HG02852 (cell line): ENCODE measurements at regions not wholly inside any gene's neighbourhood (a gene's known extent, or its start where the extent isn't known, plus 50 kb on each side); places are given as distances from the start of the nearest gene placed in this dataset.

ENCODE experiments used
- ATAC-seq: cut with Tn5 transposase; IDR thresholded peaks from one replicate; pipeline ENCODE4 v1.9.1; 2021; ENCODE audit warnings: mild to moderate bottlenecking, moderate library complexity; ENCODE audit not compliant: unreplicated experiment

DNA sequence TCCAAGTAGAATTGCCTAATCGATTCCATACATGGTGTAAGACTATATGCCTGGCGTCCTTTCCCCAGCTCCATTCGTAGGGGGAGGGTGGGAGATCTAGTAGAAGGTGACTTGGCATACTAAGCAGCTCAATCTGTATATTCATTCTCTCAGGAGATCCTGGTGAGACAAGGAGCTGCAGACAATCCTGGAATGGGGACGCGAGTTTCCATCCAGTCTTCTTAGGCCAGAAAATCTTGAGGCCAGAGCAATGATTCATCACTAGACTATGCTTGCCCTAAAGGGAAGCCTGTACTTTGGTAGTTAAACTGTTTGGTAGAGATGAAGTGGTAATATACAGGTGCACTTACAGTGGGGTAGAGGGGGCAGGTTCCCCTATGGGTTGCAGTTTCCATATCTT, 468.7 kb downstream of the ADGRL2 start:
- no peak for ATAC-seq

DNA sequence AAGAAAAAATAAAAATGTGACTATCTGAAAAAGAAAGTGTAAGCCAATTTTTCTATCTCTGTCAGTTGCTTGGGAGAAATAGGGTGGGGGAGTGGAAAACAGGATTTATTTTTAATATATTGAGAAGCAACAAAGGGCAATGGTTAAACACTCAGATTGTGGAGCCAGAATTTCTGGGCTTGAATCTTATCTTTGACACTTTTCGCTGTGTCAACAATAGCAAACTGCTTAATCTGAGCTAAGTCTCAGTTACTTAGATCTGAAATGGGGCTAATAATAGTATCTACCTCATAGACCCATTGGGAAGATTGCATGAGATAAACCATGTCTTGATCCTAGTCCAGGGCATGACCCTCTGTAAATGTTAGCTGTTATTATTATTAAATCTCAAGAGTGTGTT, 468.1 kb downstream of the ADGRL2 start:
- ATAC-seq = no peak

DNA sequence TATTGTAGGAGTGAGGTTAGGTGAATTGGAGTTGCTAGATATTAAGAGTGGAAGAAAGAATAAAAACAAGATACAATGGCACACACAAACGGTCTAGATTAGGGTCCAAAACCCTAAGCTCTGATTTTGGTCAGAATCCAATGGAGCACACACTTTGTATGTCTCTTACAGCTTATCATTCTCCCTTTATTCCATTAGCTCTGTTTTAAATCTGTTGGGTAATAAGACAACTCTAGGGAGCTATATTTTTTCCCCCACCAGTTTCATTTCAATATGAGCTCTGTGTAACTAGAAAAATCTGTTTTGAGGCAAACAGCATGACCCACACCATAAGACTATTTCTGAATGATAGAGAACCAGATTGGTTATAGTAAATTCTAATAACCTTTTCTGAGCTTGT, 465.6 kb downstream of the ADGRL2 start:
- no peak for ATAC-seq

- no peak for ATAC-seq
Measured at GRCh38 chr1:82265436-82265835, 464.7 kb downstream of the ADGRL2 start.

GRCh38 chr1:82264802-82265201, 464.1 kb downstream of the ADGRL2 start:
- no peak for ATAC-seq

GRCh38 chr1:82263396-82263795, 462.7 kb downstream of the ADGRL2 start:
- ATAC-seq = no peak

DNA sequence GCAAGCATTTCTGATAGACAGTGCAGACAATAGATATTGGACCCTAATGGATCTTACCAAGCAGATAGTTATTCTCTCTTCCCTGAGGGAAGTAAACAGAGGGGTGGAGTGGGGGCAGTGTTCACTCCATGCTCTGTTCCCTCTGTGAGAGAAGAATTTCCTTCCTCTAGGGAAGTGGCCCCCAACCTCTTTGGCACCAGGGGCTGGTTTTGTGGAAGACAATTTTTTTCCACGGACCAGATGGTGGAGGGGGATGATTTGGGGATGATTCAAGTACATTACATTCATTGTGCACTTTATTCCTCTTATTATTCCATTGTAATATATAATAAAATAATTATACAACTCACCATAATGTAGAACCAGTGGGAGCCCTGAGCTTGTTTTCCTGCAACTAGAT, 459.9 kb downstream of the ADGRL2 start:
- ATAC-seq = no peak

GRCh38 chr1:82260051-82260450, 459.3 kb downstream of the ADGRL2 start:
- ATAC-seq = no peak

GRCh38 chr1:82258887-82259286, 458.2 kb downstream of the ADGRL2 start:
- no peak for ATAC-seq

- ATAC-seq = no peak
Measured at GRCh38 chr1:82246050-82246449, 445.3 kb downstream of the ADGRL2 start.

DNA sequence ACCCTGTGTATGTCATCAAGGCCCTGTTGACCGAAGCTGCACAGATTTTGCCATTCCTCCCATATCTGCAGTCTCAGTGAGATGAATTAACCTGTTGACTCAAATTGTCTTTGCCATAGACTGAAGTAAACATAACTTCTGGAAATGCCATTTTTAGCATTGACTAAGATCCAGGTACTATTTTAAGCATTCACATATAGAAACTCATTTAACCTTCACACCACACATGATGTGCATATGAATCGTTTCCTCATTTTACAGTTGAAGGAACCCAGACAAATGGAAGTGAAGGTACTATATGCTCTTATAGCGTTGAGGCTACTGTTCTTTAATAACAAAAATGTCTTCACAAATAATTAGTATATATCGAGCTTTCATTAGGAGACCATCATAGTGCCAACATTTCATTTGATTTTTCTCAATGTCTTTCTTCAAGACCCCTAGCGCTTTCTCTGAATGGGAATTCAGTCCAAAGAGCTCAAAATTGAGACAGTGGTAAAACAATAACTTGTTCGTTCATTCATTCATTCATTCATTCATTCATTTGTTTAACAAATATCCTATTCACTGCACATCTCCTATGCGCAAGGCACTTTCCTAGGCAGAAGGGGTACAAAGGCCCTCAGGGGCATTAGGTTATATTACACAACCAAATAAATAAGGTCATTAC, 444.7 kb downstream of the ADGRL2 start:
- no peak for ATAC-seq

DNA sequence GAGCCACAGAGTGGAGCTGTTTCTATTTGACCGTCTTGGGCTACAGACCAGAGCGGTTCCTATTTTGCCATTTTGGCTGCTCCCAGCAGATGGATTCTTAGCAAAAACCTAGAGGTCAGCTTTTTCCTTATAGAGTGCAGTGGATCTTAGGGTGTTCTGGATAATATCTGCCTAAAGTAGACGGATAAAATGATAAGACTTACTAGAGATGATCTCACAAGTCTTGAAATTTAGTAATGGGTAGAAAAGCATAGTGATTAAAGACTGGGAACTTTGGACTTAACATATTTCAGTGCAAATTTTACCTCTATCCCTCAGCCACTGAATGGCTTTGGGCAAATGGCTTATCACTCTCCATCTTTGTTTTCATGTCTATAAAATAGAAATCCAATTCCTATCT, 439.8 kb downstream of the ADGRL2 start:
- ATAC-seq = no peak

GRCh38 chr1:82230667-82231066, 429.9 kb downstream of the ADGRL2 start:
- ATAC-seq = no peak

DNA sequence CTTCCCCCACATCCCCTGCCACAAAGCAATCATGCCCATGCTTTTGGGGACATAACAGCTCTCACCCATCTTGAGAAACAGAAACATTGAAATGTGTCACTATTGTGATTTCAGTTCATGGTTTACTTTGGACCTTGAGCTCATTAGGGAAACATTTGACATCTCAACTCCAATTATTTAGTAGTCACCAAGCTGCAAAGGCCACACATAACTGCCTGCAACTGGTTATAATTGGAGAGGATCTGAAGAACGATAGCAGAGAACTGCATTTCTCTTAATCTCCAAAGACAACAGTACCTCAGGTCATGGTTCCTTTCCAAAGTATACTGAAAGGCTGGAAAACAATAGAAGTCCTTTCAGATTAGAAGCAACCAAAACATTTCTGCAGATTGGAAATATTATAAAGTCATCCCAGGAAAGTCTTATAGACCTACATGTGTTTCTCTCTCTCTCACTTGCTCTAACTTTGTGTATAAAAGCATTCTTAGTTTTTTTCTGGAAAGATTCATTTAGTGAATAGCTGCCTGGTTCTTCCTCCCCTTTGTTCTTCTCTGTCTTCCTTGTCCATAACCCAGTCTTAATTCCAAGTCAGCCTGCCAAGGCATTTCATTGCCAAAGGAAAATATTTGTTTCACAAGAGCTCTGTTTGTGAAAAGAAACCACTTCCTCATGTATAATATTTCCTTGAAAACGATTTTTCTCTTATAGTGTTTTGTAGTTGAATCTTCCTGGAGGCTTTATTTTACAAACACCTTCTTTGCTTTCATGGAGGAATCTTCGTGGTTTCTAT, 426.8 kb downstream of the ADGRL2 start:
- ATAC-seq = no peak

DNA sequence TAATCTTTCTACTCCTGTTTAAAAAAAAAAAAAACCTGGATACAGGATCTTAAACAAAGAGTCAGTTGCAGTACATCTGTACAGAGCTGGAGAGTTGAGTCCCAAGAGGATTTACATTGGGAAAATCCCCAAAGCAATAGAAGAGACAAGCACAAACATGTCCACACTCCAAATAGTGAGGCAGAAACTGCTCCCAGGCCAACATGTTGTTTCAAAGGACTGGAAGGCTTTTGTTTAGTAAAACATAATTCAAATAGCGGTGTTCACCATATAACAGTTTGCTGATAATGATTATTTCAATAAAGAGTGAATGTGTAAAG, 425.4 kb downstream of the ADGRL2 start:
- ATAC-seq = no peak

DNA sequence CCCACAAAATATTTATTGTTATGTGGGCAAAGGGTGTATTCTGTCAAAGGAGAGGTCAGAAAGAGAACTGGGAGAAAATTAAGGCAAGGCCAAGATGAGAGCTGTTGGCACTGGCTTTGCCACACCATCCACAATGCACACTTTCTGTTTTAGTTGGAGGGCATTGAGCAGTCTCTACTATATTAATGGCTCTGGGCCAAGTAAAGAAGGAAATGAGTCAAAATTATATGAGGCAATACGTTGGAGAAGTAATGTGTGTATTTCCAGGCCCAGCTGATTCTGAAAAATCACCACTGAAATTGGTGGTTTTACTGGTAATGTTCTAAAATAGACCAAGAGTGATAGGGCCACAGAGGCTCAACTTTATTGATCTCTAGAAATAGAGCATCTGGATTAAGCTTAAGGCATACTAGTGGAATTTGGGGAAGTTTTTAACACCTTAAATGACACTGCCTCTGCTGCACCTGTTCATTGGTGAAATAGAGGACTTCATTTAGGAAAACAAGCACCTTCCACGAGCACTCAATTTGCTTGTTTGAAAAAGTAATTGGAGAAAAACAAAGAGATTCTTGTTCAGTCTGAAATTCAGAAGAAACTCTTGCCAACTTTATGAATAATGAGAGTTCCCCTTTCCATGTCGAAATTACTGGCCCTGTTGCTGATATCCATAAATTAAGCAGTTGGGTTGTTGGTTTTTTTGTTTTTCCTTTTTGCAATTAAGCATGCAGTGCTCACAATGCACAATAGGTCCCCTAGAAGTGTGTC, 424.9 kb downstream of the ADGRL2 start:
- ATAC-seq = peak; percentile 60

DNA sequence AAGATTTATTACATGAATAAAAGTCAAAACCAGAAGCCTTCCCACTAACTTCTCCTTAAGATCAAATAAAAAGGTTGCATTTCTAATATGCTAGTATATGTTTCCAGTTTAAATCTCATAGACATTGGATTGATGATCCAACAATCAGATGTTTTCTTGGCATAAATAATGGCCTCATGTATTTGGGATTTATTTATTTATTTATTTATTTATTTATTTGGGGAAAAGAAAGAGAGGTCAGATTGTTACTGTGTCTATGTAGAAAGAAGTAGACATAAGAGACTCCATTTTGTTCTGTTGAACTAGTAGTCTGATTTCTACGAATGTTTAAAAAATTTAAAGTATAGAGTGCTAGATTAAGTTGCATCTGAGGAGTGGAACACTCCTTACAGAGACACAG, 422.4 kb downstream of the ADGRL2 start:
- no peak for ATAC-seq

DNA sequence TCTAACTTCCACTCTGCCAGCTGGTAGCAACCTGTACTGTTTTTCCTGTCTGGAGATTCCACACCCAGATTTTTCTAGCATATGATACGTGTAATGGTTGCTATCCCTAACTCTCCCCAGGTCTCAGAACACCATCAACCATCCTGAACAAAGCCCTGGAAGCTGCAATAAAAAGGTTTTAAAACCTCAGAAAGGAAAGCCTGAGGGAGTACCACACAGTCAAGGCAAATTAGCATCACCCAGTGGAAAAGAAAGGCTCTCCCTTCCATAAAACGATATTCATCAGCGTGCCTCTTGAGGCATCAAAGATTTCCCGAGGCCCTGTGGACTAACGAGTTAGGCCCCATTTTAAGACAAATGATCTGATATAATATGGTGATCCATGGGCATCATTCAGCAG, 421.0 kb downstream of the ADGRL2 start:
- ATAC-seq = no peak

- no peak for ATAC-seq
Measured at GRCh38 chr1:82220754-82221153, 420.0 kb downstream of the ADGRL2 start.

DNA sequence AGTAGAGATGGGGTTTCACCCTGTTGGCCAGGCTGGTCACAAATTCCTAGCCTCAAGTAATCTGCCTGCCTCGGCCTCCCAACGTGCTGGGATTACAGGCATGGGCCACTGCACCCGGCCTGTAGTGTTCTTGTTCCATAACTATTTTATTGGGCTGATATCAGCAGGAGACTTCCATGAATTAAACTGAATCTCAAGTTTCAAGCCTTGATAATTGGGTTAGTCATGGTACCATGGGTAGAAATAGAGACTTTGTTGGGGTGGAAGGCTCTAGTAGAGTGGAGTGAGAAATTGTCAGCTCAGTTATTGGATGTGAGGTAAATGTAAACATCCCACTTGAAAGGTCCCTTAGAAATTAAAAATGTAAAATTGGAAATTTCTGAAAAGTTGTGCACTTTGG, 419.1 kb downstream of the ADGRL2 start:
- no peak for ATAC-seq

DNA sequence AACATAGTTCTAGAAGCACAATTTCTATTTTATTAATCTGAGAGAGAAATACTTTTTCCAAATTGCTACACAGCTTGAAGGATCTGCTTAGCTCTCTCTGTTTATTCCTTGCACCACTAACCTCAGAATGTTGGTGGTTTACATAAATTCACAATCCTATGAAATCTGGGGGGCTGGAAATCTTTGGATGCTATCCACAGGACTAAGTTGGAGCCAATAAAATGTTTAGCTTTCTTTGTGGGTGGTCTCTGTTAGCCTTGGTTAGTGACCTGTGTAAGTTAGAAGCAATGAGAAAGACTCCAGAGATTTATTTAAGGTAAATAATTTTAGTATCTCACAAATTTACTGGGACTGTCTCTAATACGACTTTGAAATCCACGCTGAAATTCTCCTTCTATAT, 418.1 kb downstream of the ADGRL2 start:
- no peak for ATAC-seq

- no peak for ATAC-seq
Measured at GRCh38 chr1:82215853-82216175, 415.1 kb downstream of the ADGRL2 start.
